VCaP (cell line): ENCODE measurements at regions not wholly inside any gene's neighbourhood (a gene's known extent, or its start where the extent isn't known, plus 50 kb on each side); places are given as distances from the start of the nearest gene placed in this dataset.
"Not testable (repeated sequence)": the region's sequence is repeated elsewhere in the genome, so short reads cannot be mapped to it uniquely, and the experiment has no call there.

Experiments used
- H3K27ac ChIP-seq: fragments of 450-650 bp; 2 replicates; pipeline ENCODE4 v1.5.1; 2017
- TF ChIP-seq, protein P1 (sequence below): fragments of 450-650 bp; conservative IDR thresholded peaks from 2 replicates; pipeline ENCODE4 v1.5.1; 2017; ENCODE audit warnings: mild to moderate bottlenecking, moderate library complexity

DNA sequence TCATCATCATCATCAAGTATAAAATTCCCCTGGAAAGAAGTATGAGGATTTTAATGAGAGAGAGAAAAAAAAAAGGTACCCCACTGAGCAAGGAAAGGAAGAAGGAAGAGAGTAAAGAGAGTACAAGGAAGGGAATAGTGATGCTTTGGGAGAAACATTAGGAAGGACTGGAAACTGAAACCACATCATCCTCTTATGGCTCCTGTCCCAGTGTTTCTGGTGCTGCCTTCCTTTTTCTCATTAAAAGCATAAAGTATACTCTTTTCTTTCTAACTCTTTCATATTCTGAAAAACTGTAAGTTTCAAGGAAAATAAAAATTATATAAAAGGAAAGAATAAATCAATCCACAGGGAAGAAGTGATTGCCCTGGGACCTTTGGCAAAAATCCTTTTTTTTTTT, 616.4 kb upstream of the CBLB start:
- H3K27ac ChIP-seq = no peak overlapping the region
- TF ChIP-seq, protein P1, sequence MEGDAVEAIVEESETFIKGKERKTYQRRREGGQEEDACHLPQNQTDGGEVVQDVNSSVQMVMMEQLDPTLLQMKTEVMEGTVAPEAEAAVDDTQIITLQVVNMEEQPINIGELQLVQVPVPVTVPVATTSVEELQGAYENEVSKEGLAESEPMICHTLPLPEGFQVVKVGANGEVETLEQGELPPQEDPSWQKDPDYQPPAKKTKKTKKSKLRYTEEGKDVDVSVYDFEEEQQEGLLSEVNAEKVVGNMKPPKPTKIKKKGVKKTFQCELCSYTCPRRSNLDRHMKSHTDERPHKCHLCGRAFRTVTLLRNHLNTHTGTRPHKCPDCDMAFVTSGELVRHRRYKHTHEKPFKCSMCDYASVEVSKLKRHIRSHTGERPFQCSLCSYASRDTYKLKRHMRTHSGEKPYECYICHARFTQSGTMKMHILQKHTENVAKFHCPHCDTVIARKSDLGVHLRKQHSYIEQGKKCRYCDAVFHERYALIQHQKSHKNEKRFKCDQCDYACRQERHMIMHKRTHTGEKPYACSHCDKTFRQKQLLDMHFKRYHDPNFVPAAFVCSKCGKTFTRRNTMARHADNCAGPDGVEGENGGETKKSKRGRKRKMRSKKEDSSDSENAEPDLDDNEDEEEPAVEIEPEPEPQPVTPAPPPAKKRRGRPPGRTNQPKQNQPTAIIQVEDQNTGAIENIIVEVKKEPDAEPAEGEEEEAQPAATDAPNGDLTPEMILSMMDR = no peak

DNA sequence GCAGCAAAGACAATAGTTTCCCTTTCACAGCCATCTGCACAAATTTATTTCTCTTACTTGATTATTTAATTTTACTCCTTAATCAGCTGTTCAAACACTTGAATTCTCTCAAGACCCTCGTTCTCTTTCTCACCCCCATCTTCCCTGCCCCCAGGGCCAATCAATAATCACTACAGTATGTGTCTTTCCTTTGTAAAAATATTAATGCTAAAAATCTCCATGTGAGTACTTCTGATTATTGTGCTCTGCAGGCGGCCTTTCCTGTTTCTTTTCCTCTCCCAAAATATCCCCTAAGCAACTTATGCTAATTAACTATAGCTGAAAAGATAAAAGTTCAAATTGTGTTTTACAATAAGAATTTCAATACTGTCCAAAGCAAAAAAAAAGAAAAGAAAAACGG, 617.0 kb upstream of the CBLB start:
- TF ChIP-seq, protein P1 = no peak
- H3K27ac ChIP-seq = no peak overlapping the region

DNA sequence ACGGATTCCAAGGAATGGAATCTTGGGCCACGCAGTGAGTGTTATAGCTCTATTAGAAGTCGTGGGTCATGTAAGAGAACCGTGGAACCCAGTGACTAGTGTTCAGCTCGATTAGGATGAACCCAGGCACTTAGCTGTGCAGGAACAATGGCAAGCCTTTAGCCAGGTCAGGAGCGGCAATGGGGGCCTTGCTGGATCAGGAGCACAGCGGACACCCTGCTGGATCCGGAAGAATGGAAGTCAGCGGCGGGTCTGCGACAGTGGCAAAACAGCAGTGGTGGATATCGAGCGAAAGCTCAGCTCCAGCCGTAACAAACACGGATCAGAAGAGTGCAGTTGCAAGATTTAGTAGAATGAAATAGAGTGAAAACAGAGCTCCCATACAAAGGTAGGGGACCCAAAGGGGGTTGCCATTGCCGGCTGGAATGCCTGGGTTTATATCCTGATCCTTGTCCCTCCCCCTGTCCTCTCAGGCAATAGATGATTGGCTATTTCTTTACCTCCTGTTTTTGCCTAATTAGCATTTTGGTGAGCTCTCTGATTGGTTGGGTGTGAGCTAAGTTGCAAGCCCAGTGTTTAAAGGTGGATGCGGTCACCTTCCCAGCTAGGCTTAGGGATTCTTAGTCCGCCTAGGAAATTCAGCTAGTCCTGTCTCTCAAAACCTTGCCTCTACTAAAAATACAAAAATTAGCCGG, 618.3 kb upstream of the CBLB start:
- not testable (repeated sequence) for H3K27ac ChIP-seq

DNA sequence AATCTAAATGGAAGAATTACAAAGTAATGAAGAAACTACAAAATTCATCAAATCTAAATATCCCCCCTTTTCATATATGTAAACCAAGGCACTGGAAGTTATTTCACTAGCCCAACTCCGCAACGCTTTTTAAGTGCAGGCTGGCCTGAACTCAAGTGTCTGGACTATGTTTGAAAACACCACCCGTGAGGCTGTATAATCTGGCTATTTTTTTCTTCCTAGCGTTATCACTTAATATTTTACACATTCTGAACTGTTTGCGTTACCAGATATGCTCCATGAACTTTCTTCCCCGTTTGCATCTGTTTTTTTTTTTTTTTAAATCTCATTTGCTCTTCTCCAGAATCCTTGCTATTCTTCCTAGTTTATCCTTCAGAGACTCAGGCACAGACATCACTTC, 619.5 kb upstream of the CBLB start:
- TF ChIP-seq, protein P1 = no peak
- H3K27ac ChIP-seq = no peak overlapping the region

DNA sequence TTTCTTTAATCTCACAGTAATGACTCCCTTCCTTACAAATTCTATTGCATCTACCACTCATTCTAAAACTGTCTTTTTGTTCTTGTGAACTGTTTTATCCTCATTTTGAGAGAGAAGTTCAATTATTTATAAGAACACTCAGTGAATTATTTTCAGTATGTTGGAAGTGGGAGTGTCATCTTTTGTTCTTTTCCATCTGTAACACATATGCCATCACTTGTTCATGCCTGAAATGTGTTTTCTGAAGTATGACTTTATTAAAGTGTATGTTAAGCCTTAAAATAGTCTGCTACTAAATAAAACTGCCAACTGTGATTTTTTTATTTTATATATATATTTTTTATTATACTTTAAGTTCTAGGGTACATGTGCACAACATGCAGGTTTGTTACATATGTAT, 623.0 kb upstream of the CBLB start:
- TF ChIP-seq, protein P1 = no peak
- no peak overlapping the region for H3K27ac ChIP-seq

DNA sequence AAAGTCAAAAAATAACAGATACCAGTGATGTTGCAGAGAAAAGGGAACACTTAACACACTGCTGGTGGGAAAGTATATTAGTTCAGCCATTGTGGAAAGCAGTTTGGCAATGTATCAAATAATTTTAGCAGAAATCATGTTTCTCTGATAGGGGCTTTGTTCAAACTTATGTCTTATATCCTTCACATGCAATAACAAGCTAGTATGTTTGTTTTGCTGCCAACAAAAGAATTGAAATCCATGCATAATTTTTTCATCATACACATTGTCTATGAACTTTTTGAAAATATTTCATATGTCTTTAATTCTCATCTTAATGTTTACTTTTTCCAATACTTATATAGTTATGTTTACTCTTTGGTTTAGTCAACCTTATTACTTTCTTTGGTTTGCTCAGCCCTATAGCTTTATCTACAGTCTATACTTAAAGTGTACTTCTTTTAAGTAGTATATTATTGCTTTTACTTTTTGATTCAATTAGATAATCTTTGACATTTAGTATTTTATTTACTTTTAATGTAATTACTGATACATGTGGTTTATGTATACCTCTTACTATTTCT, 639.6 kb upstream of the CBLB start:
- TF ChIP-seq, protein P1 = no peak
- no peak overlapping the region for H3K27ac ChIP-seq

DNA sequence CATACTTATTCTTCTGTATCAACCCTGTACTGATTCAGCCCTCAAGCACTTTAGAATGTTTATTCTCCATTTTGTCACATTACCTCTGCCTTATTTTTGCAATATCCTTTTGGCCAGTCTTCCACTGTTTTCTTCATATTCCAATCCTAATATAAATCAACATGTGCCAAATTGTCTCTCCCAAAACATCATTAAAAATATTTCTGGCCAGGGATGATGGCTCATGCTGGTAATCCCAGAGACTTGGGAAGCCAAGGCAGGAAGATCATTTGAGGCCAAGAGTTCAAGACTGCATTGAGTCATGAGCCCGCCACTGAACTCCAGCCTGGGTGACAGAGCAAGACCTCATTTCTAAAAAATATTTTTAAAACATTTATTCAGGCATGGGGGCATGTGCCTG, 641.4 kb upstream of the CBLB start:
- H3K27ac ChIP-seq = no peak overlapping the region
- TF ChIP-seq, protein P1 = no peak

DNA sequence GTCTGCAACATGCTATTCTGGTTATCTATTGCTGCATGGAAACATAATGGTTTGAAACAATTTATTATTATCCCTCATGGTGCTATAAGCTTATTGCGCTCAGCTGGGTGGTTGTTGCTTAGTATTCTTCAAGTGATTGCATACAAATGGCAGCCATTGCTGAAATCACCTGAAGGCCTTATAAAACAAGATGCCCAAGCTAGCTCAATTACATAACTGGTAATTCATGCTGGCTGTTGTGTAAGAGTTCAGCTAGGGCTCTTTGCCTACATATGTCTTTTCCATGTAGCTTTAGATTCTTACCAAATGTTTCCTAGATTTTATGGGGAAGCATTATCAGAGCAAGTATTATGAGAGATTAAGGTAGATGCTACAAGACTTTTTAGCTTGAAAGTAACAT, 644.0 kb upstream of the CBLB start:
- TF ChIP-seq, protein P1 = no peak
- H3K27ac ChIP-seq = no peak overlapping the region
